OCI-LY7 (cell line): ENCODE measurements at regions not wholly inside any gene's neighbourhood (a gene's known extent, or its start where the extent isn't known, plus 50 kb on each side); places are given as distances from the start of the nearest gene placed in this dataset.

Experiments
- BruUV-seq: library from RNA; stranded (reverse); fragments of 400-500 nt; replicated peaks from 2 replicates; lab custom pipeline; 2021; lab: Mats Ljungman, UMichigan
- CTCF ChIA-PET: fragments of 300-600 bp; sonication (Branson Sonifier 250); formaldehyde crosslinking; loops from one replicate; lab custom pipeline; 2022; ENCODE audit warnings: antibody characterized with exemption; ENCODE audit not compliant: unreplicated experiment; lab: Charles Lee
- POLR2A ChIA-PET: fragments of 300-600 bp; sonication (Branson Sonifier 250); formaldehyde crosslinking; loops from one replicate; lab custom pipeline; 2022; ENCODE audit warnings: antibody characterized with exemption; lab: Charles Lee
- DNase-seq: peaks from one replicate; pipeline ENCODE4 v3.0.0-alpha.2; 2015; ENCODE audit warnings: low spot score
- H2AFZ ChIP-seq: fragments of 200-600 bp; sonication (generic), shearing (Covaris generic); 2 replicates; pipeline ENCODE4 v1.6.1; 2014; ENCODE audit warnings: mild to moderate bottlenecking, antibody characterized with exemption, low read length, moderate library complexity
- H3K27ac ChIP-seq: fragments of 200-600 bp; sonication (generic); 2 replicates; pipeline ENCODE4 v1.5.1; 2014; ENCODE audit warnings: mixed run types, low read depth, mild to moderate bottlenecking, moderate library complexity, low read length, inconsistent platforms; ENCODE audit not compliant: poor library complexity, severe bottlenecking
- H3K36me3 ChIP-seq: fragments of 200-600 bp; sonication (generic); 2 replicates; pipeline ENCODE4 v1.6.1; 2014; ENCODE audit warnings: mild to moderate bottlenecking, antibody characterized with exemption, low read length, moderate library complexity, mixed read lengths; ENCODE audit not compliant: insufficient read depth
- H3K4me1 ChIP-seq: fragments of 200-600 bp; sonication (generic); 2 replicates; pipeline ENCODE4 v1.5.1; 2014; ENCODE audit warnings: mild to moderate bottlenecking, low read length; ENCODE audit not compliant: insufficient read depth, poor library complexity, severe bottlenecking
- H3K4me2 ChIP-seq: fragments of 200-600 bp; sonication (generic); 2 replicates; pipeline ENCODE4 v1.6.1; 2014; ENCODE audit warnings: mild to moderate bottlenecking, low read length
- H3K4me3 ChIP-seq: fragments of 200-600 bp; sonication (generic); 2 replicates; pipeline ENCODE4 v1.5.1; 2014; ENCODE audit warnings: mild to moderate bottlenecking, low read depth, low read length; ENCODE audit not compliant: poor library complexity, severe bottlenecking
- H3K79me2 ChIP-seq: fragments of 200-600 bp; sonication (generic); 2 replicates; pipeline ENCODE4 v1.6.1; 2016; ENCODE audit warnings: low read depth, mild to moderate bottlenecking, low read length, moderate library complexity, mixed read lengths; ENCODE audit not compliant: insufficient read depth
- H3K9me2 ChIP-seq: fragments of 200-600 bp; sonication (generic); 2 replicates; pipeline ENCODE4 v1.6.1; 2016; ENCODE audit warnings: mild to moderate bottlenecking, low read length, mixed read lengths; ENCODE audit not compliant: insufficient read depth
- H3K9me3 ChIP-seq: fragments of 200-600 bp; sonication (generic); 2 replicates; pipeline ENCODE4 v1.6.1; 2014; ENCODE audit warnings: mild to moderate bottlenecking, mixed run types, low read length, mixed read lengths
- H4K20me1 ChIP-seq: fragments of 200-600 bp; sonication (generic); 2 replicates; pipeline ENCODE4 v1.6.1; 2014; ENCODE audit warnings: mild to moderate bottlenecking, antibody characterized with exemption, low read length, moderate library complexity, mixed read lengths; ENCODE audit not compliant: insufficient read depth
- CTCF ChIP-seq: fragments of 200-600 bp; sonication (generic); conservative IDR thresholded peaks from 2 replicates; pipeline ENCODE4 v1.5.1; 2014; ENCODE audit warnings: mild to moderate bottlenecking, antibody characterized with exemption, low read length, moderate library complexity, mixed read lengths
- EZH2phosphoT487 ChIP-seq: fragments of 200-600 bp; sonication (generic); IDR thresholded peaks from 2 replicates; pipeline ENCODE4 v1.6.1; 2018; ENCODE audit warnings: low read depth, borderline replicate concordance, mild to moderate bottlenecking, mixed run types, antibody characterized with exemption, low read length, moderate library complexity, mixed read lengths
- intact Hi-C: fragments of 100-400 bp; cut with micrococcal nuclease; formaldehyde crosslinking; loops from one replicate; pipeline ENCODE4 v1.10.0; 2022; ENCODE audit not compliant: unreplicated experiment

- TF ChIP-seq CTCF, result no peak
- no peak for TF ChIP-seq EZH2phosphoT487
- BruUV-seq, result no TSS peak
- Histone ChIP-seq H4K20me1 (no peaks in the 10 kb centered on the region), H3K36me3 (no peaks in the 10 kb centered on the region), H3K9me2 (no peaks in the 10 kb centered on the region), H3K79me2 (no peaks in the 10 kb centered on the region), H3K4me2 (no peak overlapping the region), H3K9me3 (no peaks in the 10 kb centered on the region), H3K27ac (no peak overlapping the region), H3K4me3 (no peak overlapping the region), H2AFZ (no peak overlapping the region), H3K4me1 (peaks cover 4% of the 10 kb centered on the region)
- no peak for DNase-seq
- intact Hi-C loops, result loop anchor here (10.0 kb wide), 1 partner anchor 575 kb away; no protein-coding TSS in a partner anchor
- CTCF ChIA-PET, result no interaction called here
- POLR2A ChIA-PET, result interaction anchor here (0.5 kb wide), 1 partner anchor 11 kb away, joined by 3 read pairs; no protein-coding TSS in a partner anchor
These were observed 103.3 kb upstream of the RBBP8 start for GRCh38 chr18:22829781-22830180.

- BruUV-seq, result no TSS peak
- Histone ChIP-seq H3K9me2 (no peaks in the 10 kb centered on the region), H3K4me2 (no peak overlapping the region), H3K4me1 (peaks cover 4% of the 10 kb centered on the region), H3K79me2 (no peaks in the 10 kb centered on the region), H3K4me3 (no peak overlapping the region), H2AFZ (no peak overlapping the region), H3K36me3 (no peaks in the 10 kb centered on the region), H3K9me3 (no peaks in the 10 kb centered on the region), H4K20me1 (no peaks in the 10 kb centered on the region), H3K27ac (no peak overlapping the region)
- intact Hi-C loops, result loop anchor here (10.0 kb wide), 1 partner anchor 574 kb away; no protein-coding TSS in a partner anchor
- DNase-seq, result no peak
- no peak for TF ChIP-seq EZH2phosphoT487
- TF ChIP-seq CTCF, result no peak
- ChIA-PET POLR2A (interaction anchor here (0.5 kb wide), 1 partner anchor 12 kb away, joined by 3 read pairs; no protein-coding TSS in a partner anchor), CTCF (interaction anchor here (0.6 kb wide), 1 partner anchor 47 kb away, joined by 3 read pairs; no protein-coding TSS in a partner anchor)
These were observed 102.6 kb upstream of the RBBP8 start for GRCh38 chr18:22830511-22830910.

GRCh38 chr18:22831441-22831904 is 101.7 kb upstream of the RBBP8 start:
- CTCF ChIA-PET, result no interaction called here
- Histone ChIP-seq H3K4me2 (no peak overlapping the region), H2AFZ (no peak overlapping the region)

More at GRCh38 chr18:22831441-22831904, 101.7 kb upstream of the RBBP8 start:
- no peak overlapping the region for H3K27ac ChIP-seq
- no peaks in the 10 kb centered on the region for H3K9me2 ChIP-seq
- POLR2A ChIA-PET, result interaction anchor here (0.6 to 0.7 kb wide), 2 partner anchors 23 to 94 kb away, joined by 3 read pairs; no protein-coding TSS in a partner anchor
- H4K20me1 ChIP-seq, result no peaks in the 10 kb centered on the region
- peak; percentile 10 for DNase-seq
- no peaks in the 10 kb centered on the region for H3K9me3 ChIP-seq
- intact Hi-C loops, result loop anchor here (10.0 kb wide), 1 partner anchor 573 kb away; no protein-coding TSS in a partner anchor
- TF ChIP-seq CTCF, result no peak
- no peak for TF ChIP-seq EZH2phosphoT487
- BruUV-seq, result no TSS peak
- H3K4me1 ChIP-seq, result peaks cover 4% of the 10 kb centered on the region
- H3K79me2 ChIP-seq, result no peaks in the 10 kb centered on the region
- no peaks in the 10 kb centered on the region for H3K36me3 ChIP-seq
- H3K4me3 ChIP-seq, result no peak overlapping the region
